ENCODE measurements at regions not wholly inside any gene's neighbourhood (a gene's known extent, or its start where the extent isn't known, plus 50 kb on each side); places are given as distances from the start of the nearest gene placed in this dataset.
"Not testable (repeated sequence)": the region's sequence is repeated elsewhere in the genome, so short reads cannot be mapped to it uniquely, and the experiment has no call there.

DNA sequence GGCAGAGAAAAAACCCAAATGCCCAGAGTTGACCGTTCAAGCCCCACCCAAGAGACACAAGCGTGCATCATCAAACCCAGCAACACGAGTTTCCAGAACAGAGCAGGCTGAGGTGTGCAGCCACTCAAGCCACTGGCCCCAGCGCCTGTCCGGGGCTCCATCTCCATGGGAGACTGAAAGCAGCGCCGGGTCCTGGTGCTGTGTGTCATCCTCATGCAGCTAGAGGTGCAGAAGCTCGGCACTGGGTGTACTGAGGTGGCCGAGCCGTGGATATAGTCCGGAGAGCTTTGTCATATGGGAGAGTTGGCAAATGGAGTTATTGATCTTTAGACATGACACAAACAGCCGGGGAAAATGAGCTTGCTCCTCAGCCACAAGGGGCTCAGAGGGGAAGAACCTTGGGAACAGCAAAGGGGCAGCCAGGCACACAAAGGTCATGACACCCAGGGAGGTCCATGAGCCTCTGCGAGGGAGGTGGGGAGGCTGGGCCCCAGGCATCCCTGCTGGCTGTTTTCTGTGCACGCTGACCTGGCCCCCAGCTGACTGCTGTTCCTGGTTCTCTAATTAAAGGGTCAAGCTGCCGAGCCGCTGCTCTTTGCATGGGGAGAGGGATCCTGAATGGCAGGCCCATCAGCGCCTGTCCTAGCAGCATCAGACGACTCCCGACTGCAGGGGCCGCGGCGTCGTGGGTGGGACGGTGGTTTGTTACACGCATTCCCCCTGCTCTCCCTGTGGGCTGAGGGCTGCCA lies 145.4 kb upstream of the SFSWAP start:
- Mint-ChIP-seq H3K9me3 (no peaks in the 10 kb centered on the region), H3K27ac (no peak overlapping the region), H3K4me3 (no peak overlapping the region), H3K4me1 (no peaks in the 10 kb centered on the region), H3K27me3 (peaks cover 7% of the 10 kb centered on the region), H3K36me3 (ENCODE audit: low read depth) (no peaks in the 10 kb centered on the region)
- DNase-seq = no peak
- intact Hi-C loops (cut with micrococcal nuclease) = no loop called here

DNA sequence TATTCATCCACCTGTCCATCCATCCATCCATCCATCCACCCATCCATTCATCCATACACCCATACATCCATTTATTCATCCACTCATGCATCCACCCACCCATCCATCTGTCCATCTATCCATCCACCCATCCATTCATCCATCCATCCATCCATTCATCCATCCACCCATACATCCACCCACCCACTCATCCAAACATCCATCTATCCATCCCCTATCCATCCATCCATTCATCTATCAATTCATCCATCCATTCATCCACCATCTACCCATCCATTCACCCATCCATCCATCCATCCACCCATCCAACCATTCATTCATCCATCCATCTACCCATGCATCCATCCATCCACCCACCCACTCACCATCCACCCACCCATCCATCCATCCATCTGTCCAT lies 142.6 kb upstream of the SFSWAP start:
- Mint-ChIP-seq H3K36me3 (ENCODE audit: low read depth) (no peaks in the 10 kb centered on the region), H3K9me3 (no peaks in the 10 kb centered on the region), H3K27me3 (peaks cover 7% of the 10 kb centered on the region), H3K4me3 (no peak overlapping the region), H3K4me1 (no peaks in the 10 kb centered on the region), H3K27ac (no peak overlapping the region)
- DNase-seq = no peak
- intact Hi-C loops (cut with micrococcal nuclease) = no loop called here

- intact Hi-C loops (cut with micrococcal nuclease) = no loop called here
- H3K36me3 Mint-ChIP-seq (ENCODE audit: low read depth) = no peaks in the 10 kb centered on the region
- H3K27me3 Mint-ChIP-seq = peaks cover 2% of the 10 kb centered on the region
- DNase-seq = no peak
- no peak overlapping the region for H3K4me3 Mint-ChIP-seq
- no peak overlapping the region for H3K27ac Mint-ChIP-seq
- H3K4me1 Mint-ChIP-seq = no peaks in the 10 kb centered on the region
- no peaks in the 10 kb centered on the region for H3K9me3 Mint-ChIP-seq
Observed at GRCh38 chr12:131570596-131570995, 140.3 kb upstream of the SFSWAP start.

DNA sequence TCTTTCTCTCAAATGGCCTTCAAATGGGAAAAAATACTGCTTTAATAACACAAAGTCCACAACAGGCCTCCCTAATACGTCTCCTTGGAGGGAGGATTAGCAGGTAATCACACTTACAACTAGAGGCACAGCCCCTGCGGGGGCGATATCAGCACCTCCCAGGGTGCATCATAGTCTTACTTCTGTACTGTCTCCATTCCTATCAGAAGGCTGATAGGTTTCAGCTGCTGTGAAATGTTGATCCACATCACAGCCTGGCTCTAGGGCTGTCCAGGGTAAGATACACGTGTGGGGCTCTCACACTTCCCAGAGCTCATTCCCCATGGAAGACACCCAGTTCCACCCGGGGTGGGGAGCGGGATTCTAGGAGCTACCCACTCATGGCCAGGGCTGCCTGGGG lies 139.1 kb upstream of the SFSWAP start:
- no peaks in the 10 kb centered on the region for H3K4me1 Mint-ChIP-seq
- H3K27me3 Mint-ChIP-seq = no peaks in the 10 kb centered on the region
- intact Hi-C loops (cut with micrococcal nuclease) = no loop called here
- no peak for DNase-seq
- no peaks in the 10 kb centered on the region for H3K9me3 Mint-ChIP-seq
- H3K36me3 Mint-ChIP-seq (ENCODE audit: low read depth) = no peaks in the 10 kb centered on the region
- no peak overlapping the region for H3K27ac Mint-ChIP-seq
- H3K4me3 Mint-ChIP-seq = no peak overlapping the region

- H3K4me1 Mint-ChIP-seq = no peaks in the 10 kb centered on the region
- no peak overlapping the region for H3K27ac Mint-ChIP-seq
- H3K4me3 Mint-ChIP-seq = no peak overlapping the region
- no peaks in the 10 kb centered on the region for H3K9me3 Mint-ChIP-seq
- intact Hi-C loops (cut with micrococcal nuclease) = no loop called here
- no peaks in the 10 kb centered on the region for H3K27me3 Mint-ChIP-seq
- H3K36me3 Mint-ChIP-seq (ENCODE audit: low read depth) = no peaks in the 10 kb centered on the region
- DNase-seq = no peak
Observed at GRCh38 chr12:131572626-131573025, 138.3 kb upstream of the SFSWAP start.

DNA sequence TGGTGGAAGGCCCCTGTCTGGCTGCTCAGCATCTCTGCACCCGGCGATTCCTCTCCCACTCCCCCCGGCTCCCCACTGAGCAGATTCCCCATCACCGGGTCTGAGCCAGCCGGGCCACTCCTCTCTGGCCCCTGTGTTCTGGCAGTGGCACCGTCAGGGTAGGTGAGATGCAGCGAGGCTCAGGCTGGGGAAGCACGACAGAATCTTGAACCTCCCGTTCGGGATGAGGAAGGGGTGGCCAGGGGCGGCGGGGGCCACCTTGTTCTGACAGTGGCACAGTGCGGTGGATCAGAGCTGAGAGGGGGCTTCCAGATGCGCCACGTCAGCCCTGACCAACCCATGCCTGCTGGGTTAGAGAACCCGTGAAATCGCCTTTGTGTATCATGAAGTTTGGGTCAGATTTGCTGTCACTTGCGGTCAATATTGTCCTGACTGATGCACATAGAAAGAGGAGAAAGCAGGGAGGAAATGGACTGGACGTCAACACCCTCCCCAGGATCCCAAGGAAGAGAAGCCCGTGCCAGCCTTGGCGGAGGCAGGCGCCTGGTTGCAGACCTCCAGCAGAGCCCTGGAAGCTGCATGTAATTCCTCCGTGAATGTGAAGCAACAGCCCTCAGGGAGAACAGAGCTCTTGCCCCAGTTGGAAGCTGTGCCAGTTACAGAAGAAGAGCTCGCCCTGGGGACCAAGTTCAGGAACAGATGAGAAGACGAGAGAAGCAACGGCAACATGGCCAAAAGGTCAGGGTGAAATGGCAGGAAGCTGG lies 137.1 kb upstream of the SFSWAP start:
- no peaks in the 10 kb centered on the region for H3K36me3 Mint-ChIP-seq (ENCODE audit: low read depth)
- no peak for DNase-seq
- no peak overlapping the region for H3K27ac Mint-ChIP-seq
- no peaks in the 10 kb centered on the region for H3K4me1 Mint-ChIP-seq
- intact Hi-C loops (cut with micrococcal nuclease) = no loop called here
- no peak overlapping the region for H3K4me3 Mint-ChIP-seq
- H3K9me3 Mint-ChIP-seq = no peaks in the 10 kb centered on the region
- H3K27me3 Mint-ChIP-seq = no peaks in the 10 kb centered on the region

GRCh38 chr12:131574395-131574771 lies 136.5 kb upstream of the SFSWAP start:
- intact Hi-C loops (cut with micrococcal nuclease) = no loop called here
- no peak for DNase-seq
- no peak overlapping the region for H3K27ac Mint-ChIP-seq
- H3K36me3 Mint-ChIP-seq (ENCODE audit: low read depth) = no peaks in the 10 kb centered on the region
- H3K4me3 Mint-ChIP-seq = no peak overlapping the region
- H3K27me3 Mint-ChIP-seq = no peaks in the 10 kb centered on the region
- no peaks in the 10 kb centered on the region for H3K4me1 Mint-ChIP-seq
- H3K9me3 Mint-ChIP-seq = no peaks in the 10 kb centered on the region

- intact Hi-C loops (cut with micrococcal nuclease) = no loop called here
- no peaks in the 10 kb centered on the region for H3K36me3 Mint-ChIP-seq (ENCODE audit: low read depth)
- H3K27me3 Mint-ChIP-seq = no peaks in the 10 kb centered on the region
- DNase-seq = no peak
- no peaks in the 10 kb centered on the region for H3K9me3 Mint-ChIP-seq
- H3K4me3 Mint-ChIP-seq = no peak overlapping the region
- H3K4me1 Mint-ChIP-seq = no peaks in the 10 kb centered on the region
- no peak overlapping the region for H3K27ac Mint-ChIP-seq
Observed at GRCh38 chr12:131575371-131575770, 135.5 kb upstream of the SFSWAP start.

DNA sequence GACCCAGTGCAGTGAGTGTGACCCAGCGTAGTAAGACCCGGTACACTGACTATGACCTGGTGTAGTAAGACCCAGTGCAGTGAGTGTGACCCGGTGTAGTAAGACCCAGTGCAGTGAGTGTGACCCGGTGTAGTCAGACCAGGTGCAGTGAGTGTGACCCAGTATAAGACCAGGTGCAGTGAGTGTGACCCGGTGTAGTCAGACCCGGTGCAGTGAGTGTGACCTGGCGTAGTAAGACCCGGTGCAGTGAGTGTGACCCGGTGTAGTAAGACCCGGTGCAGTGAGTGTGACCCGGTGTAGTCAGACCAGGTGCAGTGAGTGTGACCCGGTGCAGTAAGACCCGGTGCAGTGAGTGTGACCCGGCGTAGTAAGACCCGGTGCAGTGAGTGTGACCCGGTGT lies 134.2 kb upstream of the SFSWAP start:
- H3K27ac Mint-ChIP-seq; H3K9me3 Mint-ChIP-seq; intact Hi-C loops (cut with micrococcal nuclease); DNase-seq; H3K36me3 Mint-ChIP-seq (ENCODE audit: low read depth); H3K4me1 Mint-ChIP-seq; H3K4me3 Mint-ChIP-seq; H3K27me3 Mint-ChIP-seq: not testable (repeated sequence)

- intact Hi-C loops (cut with micrococcal nuclease) = no loop called here
- no peak overlapping the region for H3K27ac Mint-ChIP-seq
- no peaks in the 10 kb centered on the region for H3K9me3 Mint-ChIP-seq
- no peaks in the 10 kb centered on the region for H3K4me1 Mint-ChIP-seq
- no peak overlapping the region for H3K4me3 Mint-ChIP-seq
- no peak for DNase-seq
- no peaks in the 10 kb centered on the region for H3K36me3 Mint-ChIP-seq (ENCODE audit: low read depth)
- H3K27me3 Mint-ChIP-seq = no peaks in the 10 kb centered on the region
Observed at GRCh38 chr12:131577766-131578165, 133.1 kb upstream of the SFSWAP start.

GRCh38 chr12:131578828-131579470 lies 131.9 kb upstream of the SFSWAP start:
- Mint-ChIP-seq H3K27me3 (no peaks in the 10 kb centered on the region), H3K9me3 (no peaks in the 10 kb centered on the region), H3K4me1 (no peaks in the 10 kb centered on the region), H3K36me3 (ENCODE audit: low read depth) (no peaks in the 10 kb centered on the region), H3K27ac (no peak overlapping the region), H3K4me3 (no peak overlapping the region)
- intact Hi-C loops (cut with micrococcal nuclease) = no loop called here
- DNase-seq = no peak

GRCh38 chr12:131583090-131583712 lies 127.7 kb upstream of the SFSWAP start:
- Mint-ChIP-seq H3K27me3 (no peaks in the 10 kb centered on the region), H3K4me3 (no peak overlapping the region), H3K4me1 (no peaks in the 10 kb centered on the region), H3K9me3 (no peaks in the 10 kb centered on the region), H3K27ac (no peak overlapping the region), H3K36me3 (ENCODE audit: low read depth) (no peaks in the 10 kb centered on the region)
- no peak for DNase-seq
- intact Hi-C loops (cut with micrococcal nuclease) = no loop called here

- H3K4me1 Mint-ChIP-seq = no peaks in the 10 kb centered on the region
- H3K36me3 Mint-ChIP-seq (ENCODE audit: low read depth) = no peaks in the 10 kb centered on the region
- peaks cover 3% of the 10 kb centered on the region for H3K27me3 Mint-ChIP-seq
- no peak for DNase-seq
- no peak overlapping the region for H3K27ac Mint-ChIP-seq
- intact Hi-C loops (cut with micrococcal nuclease) = no loop called here
- no peak overlapping the region for H3K4me3 Mint-ChIP-seq
- H3K9me3 Mint-ChIP-seq = no peaks in the 10 kb centered on the region
Observed at GRCh38 chr12:131586269-131586668, 124.6 kb upstream of the SFSWAP start.

DNA sequence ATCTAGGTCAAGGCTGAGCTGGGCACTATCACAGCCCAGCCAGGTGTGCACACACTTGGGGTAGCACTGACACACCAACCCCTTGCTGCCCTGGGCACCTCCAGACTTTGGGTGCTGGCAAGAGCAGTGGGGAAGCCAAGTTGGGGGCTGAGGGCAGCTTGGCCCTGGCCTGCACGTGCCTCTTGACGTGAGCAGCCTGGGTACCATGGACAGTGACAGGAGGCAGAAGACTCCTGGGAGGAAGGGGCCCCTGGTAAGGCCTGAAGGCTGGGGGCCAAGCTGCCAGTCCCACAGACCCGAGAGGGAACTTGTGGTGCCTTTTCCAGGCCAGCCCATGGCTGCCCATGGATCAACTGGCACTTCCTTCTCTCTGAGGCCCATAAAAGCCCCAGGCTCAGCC lies 124.1 kb upstream of the SFSWAP start:
- no peak overlapping the region for H3K4me3 Mint-ChIP-seq
- peaks cover 3% of the 10 kb centered on the region for H3K27me3 Mint-ChIP-seq
- intact Hi-C loops (cut with micrococcal nuclease) = no loop called here
- no peak overlapping the region for H3K27ac Mint-ChIP-seq
- no peak for DNase-seq
- H3K4me1 Mint-ChIP-seq = no peaks in the 10 kb centered on the region
- H3K36me3 Mint-ChIP-seq (ENCODE audit: low read depth) = no peaks in the 10 kb centered on the region
- no peaks in the 10 kb centered on the region for H3K9me3 Mint-ChIP-seq
